ENCODE measurements at regions not wholly inside any gene's neighbourhood (a gene's known extent, or its start where the extent isn't known, plus 50 kb on each side); places are given as distances from the start of the nearest gene placed in this dataset.
A peak's percentile ranks its signal among the peaks of the same experiment; 100 is the strongest.
"Not testable (repeated sequence)": the region's sequence is repeated elsewhere in the genome, so short reads cannot be mapped to it uniquely, and the experiment has no call there.

- Histone ChIP-seq H3K27ac (no peak overlapping the region), H3K4me3 (no peak overlapping the region), H3K9me3 (no peaks in the 10 kb centered on the region), H3K36me3 (no peaks in the 10 kb centered on the region), H3K4me1 (no peaks in the 10 kb centered on the region), H3K27me3 (no peaks in the 10 kb centered on the region)
- no peak for DNase-seq
- intact Hi-C loops (cut with DNase I; ENCODE audit: low total_unique reads): no loop called here
- no peak for TF ChIP-seq CTCF (IDR thresholded peaks at IDR 0.05)
- TF ChIP-seq POLR2A (IDR thresholded peaks at IDR 0.05): no peak
Measured at GRCh38 chr5:18292146-18292545, 657.9 kb downstream of the TAF11L14 start.

- H3K4me1 ChIP-seq; H3K27ac ChIP-seq; H3K9me3 ChIP-seq; H3K36me3 ChIP-seq; intact Hi-C loops (cut with DNase I; ENCODE audit: low total_unique reads); DNase-seq; H3K4me3 ChIP-seq; H3K27me3 ChIP-seq: not testable (repeated sequence)
Measured at GRCh38 chr5:18295696-18296095, 661.4 kb downstream of the TAF11L14 start.

GRCh38 chr5:18299166-18299565 lies 664.9 kb downstream of the TAF11L14 start:
- H3K27ac ChIP-seq: no peak overlapping the region
- no peak for DNase-seq
- H3K9me3 ChIP-seq: no peaks in the 10 kb centered on the region
- H3K4me3 ChIP-seq: no peak overlapping the region
- no peaks in the 10 kb centered on the region for H3K36me3 ChIP-seq
- intact Hi-C loops (cut with DNase I; ENCODE audit: low total_unique reads): no loop called here
- H3K27me3 ChIP-seq: no peaks in the 10 kb centered on the region
- no peak for TF ChIP-seq CTCF (IDR thresholded peaks at IDR 0.05)
- no peak for TF ChIP-seq POLR2A (IDR thresholded peaks at IDR 0.05)
- H3K4me1 ChIP-seq: no peaks in the 10 kb centered on the region

GRCh38 chr5:18305288-18305924 lies 671.1 kb downstream of the TAF11L14 start:
- intact Hi-C loops (cut with DNase I; ENCODE audit: low total_unique reads): no loop called here
- TF ChIP-seq CTCF (IDR thresholded peaks at IDR 0.05): peak; percentile 53 to 62 (median 54)
- no peak for TF ChIP-seq POLR2A (IDR thresholded peaks at IDR 0.05)
- no peaks in the 10 kb centered on the region for H3K4me1 ChIP-seq
- no peaks in the 10 kb centered on the region for H3K27me3 ChIP-seq
- H3K4me3 ChIP-seq: no peak overlapping the region
- no peak overlapping the region for H3K27ac ChIP-seq
- H3K36me3 ChIP-seq: no peaks in the 10 kb centered on the region
- no peaks in the 10 kb centered on the region for H3K9me3 ChIP-seq
- DNase-seq: no peak

GRCh38 chr5:18311266-18311665 lies 677.0 kb downstream of the TAF11L14 start:
- intact Hi-C loops (cut with DNase I; ENCODE audit: low total_unique reads): no loop called here

More at GRCh38 chr5:18311266-18311665, 677.0 kb downstream of the TAF11L14 start:
- H3K27me3 ChIP-seq: no peaks in the 10 kb centered on the region
- H3K9me3 ChIP-seq: no peaks in the 10 kb centered on the region
- H3K36me3 ChIP-seq: no peaks in the 10 kb centered on the region
- no peak for TF ChIP-seq CTCF (IDR thresholded peaks at IDR 0.05)
- no peak for TF ChIP-seq POLR2A (IDR thresholded peaks at IDR 0.05)
- H3K27ac ChIP-seq: no peak overlapping the region
- no peak overlapping the region for H3K4me3 ChIP-seq
- H3K4me1 ChIP-seq: no peaks in the 10 kb centered on the region
- DNase-seq: no peak

Data from uterus (tissue), 3 donors.